HG03064 (cell line): ENCODE measurements at regions not wholly inside any gene's neighbourhood (a gene's known extent, or its start where the extent isn't known, plus 50 kb on each side); places are given as distances from the start of the nearest gene placed in this dataset.

Experiments used
- ATAC-seq: cut with Tn5 transposase; IDR thresholded peaks from one replicate; pipeline ENCODE4 v1.9.1; 2021; ENCODE audit warnings: low read depth; ENCODE audit not compliant: unreplicated experiment

- ATAC-seq = no peak
Observed at GRCh38 chr6:14718861-14719260, 527.0 kb upstream of the JARID2 start.

- ATAC-seq = no peak
Observed at GRCh38 chr6:14719270-14719669, 526.6 kb upstream of the JARID2 start.

- ATAC-seq = no peak
Observed at GRCh38 chr6:14720411-14721102, 525.3 kb upstream of the JARID2 start.

- ATAC-seq = no peak
Observed at GRCh38 chr6:14721103-14721758, 524.6 kb upstream of the JARID2 start.

- no peak for ATAC-seq
Observed at GRCh38 chr6:14722001-14722562, 523.8 kb upstream of the JARID2 start.

- no peak for ATAC-seq
Observed at GRCh38 chr6:14722704-14723103, 523.2 kb upstream of the JARID2 start.

GRCh38 chr6:14723535-14724086, 522.3 kb upstream of the JARID2 start:
- ATAC-seq = no peak

GRCh38 chr6:14724549-14724948, 521.3 kb upstream of the JARID2 start:
- no peak for ATAC-seq

GRCh38 chr6:14726816-14727493, 518.9 kb upstream of the JARID2 start:
- no peak for ATAC-seq

GRCh38 chr6:14727494-14728395, 518.1 kb upstream of the JARID2 start:
- no peak for ATAC-seq

- no peak for ATAC-seq
Observed at GRCh38 chr6:14728396-14729024, 517.4 kb upstream of the JARID2 start.

- peak; percentile 54 for ATAC-seq
Observed at GRCh38 chr6:14729129-14729871, 516.6 kb upstream of the JARID2 start.

- ATAC-seq = no peak
Observed at GRCh38 chr6:14730654-14731053, 515.2 kb upstream of the JARID2 start.

GRCh38 chr6:14731611-14732010, 514.3 kb upstream of the JARID2 start:
- no peak for ATAC-seq

GRCh38 chr6:14732226-14732843, 513.5 kb upstream of the JARID2 start:
- no peak for ATAC-seq

GRCh38 chr6:14732844-14733757, 512.8 kb upstream of the JARID2 start:
- ATAC-seq = no peak

GRCh38 chr6:14734052-14734415, 511.8 kb upstream of the JARID2 start:
- ATAC-seq = no peak
